ENCODE measurements at regions not wholly inside any gene's neighbourhood (a gene's known extent, or its start where the extent isn't known, plus 50 kb on each side); places are given as distances from the start of the nearest gene placed in this dataset.
"Not testable (repeated sequence)": the region's sequence is repeated elsewhere in the genome, so short reads cannot be mapped to it uniquely, and the experiment has no call there.

- DNase-seq (ENCODE audit: low read depth, low spot score) = no peak
Observed at GRCh38 chr4:59698041-59698440, 1502.1 kb upstream of the ADGRL3 start.

DNA sequence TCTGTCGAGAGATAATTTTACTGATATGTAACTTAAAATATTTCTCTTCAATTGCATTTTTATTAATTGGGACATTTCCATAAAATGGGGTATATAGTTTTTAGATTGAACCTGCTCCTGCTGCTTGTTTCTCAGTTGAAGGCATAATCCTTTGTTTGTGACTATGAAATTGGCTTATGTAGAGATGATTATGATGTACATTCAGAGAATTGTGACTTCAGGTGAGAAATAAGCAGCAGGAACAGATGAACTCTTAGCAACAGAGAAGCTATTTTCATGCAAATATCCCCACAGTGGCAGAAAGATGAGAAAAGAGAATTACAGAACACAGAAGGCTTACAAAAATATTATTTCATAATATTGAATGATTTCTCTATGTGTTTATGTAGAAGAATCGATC is 1499.5 kb upstream of the ADGRL3 start:
- no peak for DNase-seq (ENCODE audit: low read depth, low spot score)

GRCh38 chr4:59704616-59705015 is 1495.5 kb upstream of the ADGRL3 start:
- no peak for DNase-seq (ENCODE audit: low read depth, low spot score)

DNA sequence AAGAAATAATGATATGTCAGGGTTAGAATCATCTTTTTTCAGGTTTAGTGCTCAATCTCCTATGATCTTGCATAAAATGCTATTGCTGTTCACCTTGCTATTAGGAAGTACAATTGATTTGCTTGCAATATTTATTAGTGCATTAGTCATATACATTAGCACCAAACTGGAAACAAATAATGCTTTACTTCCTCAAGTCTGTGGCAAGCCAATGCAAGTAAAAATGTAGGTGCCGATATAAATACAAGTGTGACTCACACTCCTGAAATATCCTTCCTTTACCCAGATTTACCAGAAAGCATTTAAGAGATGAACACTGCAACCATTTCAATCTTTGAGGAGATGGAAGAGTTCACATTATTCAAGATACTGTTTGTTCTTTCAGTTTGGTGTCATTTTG is 1487.7 kb upstream of the ADGRL3 start:
- DNase-seq (ENCODE audit: low read depth, low spot score) = no peak

GRCh38 chr4:59724286-59724685 is 1475.8 kb upstream of the ADGRL3 start:
- DNase-seq (ENCODE audit: low read depth, low spot score) = not testable (repeated sequence)

DNA sequence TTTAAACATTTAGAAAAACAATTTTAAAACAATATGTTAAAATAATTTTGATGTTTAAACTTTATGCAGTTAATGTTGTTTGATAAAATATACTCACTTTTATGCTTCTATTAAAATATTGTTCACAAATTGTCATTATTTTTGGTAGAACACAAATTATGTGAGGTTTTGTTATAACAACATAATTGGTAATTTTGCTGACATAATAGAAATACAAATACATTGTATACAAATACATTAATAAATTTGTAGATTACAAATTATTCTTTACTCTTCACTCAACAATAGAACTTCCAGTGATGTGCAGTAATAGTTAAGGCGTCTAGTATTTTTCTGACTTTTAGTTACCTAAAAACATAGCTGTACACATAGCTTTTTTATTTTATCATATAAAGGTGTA is 1472.4 kb upstream of the ADGRL3 start:
- DNase-seq (ENCODE audit: low read depth, low spot score) = no peak

- no peak for DNase-seq (ENCODE audit: low read depth, low spot score)
Observed at GRCh38 chr4:59728496-59728895, 1471.6 kb upstream of the ADGRL3 start.

DNA sequence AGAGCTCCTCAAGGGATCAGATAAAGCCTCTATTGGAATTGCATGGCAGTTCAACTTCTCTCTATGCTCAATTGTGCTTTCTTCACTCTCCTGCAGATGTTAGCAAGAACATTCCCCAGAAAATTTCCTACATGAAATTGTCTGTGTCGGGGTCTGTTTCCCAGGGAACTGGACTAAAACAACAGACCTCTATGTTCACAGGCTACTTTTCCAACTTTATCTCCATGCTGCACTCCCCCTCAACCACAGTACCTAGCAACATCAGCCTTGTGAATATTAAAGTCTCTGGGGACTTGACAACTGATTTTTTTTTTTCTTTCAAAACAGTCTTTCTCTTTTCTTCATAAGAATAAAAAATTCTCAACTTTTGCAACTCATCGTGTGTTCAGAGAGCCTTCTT is 1470.8 kb upstream of the ADGRL3 start:
- no peak for DNase-seq (ENCODE audit: low read depth, low spot score)

DNA sequence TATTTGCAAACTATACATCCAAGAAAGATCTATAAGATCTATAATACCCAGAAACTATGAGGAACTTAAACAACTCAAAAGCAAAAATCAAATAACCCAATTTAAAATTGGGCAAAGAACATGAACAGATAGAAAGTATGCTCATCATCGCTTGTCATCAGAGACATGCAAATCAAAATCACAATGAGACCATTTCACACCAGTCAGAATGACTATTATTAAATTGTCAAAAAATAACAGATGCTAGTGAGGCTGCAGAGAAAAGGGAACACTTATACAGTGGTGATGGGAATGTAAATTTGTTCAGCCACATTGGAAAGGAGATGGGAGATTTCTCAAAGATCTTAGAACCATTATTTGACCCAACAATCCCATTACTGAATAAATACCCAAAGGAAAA is 1451.7 kb upstream of the ADGRL3 start:
- no peak for DNase-seq (ENCODE audit: low read depth, low spot score)

- DNase-seq (ENCODE audit: low read depth, low spot score) = no peak
Observed at GRCh38 chr4:59759082-59759825, 1440.9 kb upstream of the ADGRL3 start.

DNA sequence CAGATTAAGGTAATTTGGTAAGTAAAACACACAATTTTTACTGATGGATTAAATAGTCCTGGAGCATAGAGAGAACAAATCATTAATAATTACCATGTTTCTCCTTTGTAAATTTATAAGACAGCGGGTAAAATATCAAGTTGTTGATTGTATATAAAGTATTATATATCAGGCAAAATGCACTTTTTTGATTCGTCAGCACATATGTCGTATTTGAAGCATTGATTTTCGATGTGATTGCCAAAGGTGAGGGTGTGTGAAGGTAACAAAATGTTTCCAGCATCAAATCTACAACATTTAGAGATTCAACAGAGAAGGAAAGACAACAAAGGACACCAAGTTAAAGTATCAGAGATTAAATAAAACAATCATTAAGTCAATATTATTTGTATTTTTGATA is 1437.8 kb upstream of the ADGRL3 start:
- no peak for DNase-seq (ENCODE audit: low read depth, low spot score)

GRCh38 chr4:59770601-59771264 is 1429.4 kb upstream of the ADGRL3 start:
- DNase-seq (ENCODE audit: low read depth, low spot score) = no peak

GRCh38 chr4:59772641-59773139 is 1427.4 kb upstream of the ADGRL3 start:
- DNase-seq (ENCODE audit: low read depth, low spot score) = no peak

DNA sequence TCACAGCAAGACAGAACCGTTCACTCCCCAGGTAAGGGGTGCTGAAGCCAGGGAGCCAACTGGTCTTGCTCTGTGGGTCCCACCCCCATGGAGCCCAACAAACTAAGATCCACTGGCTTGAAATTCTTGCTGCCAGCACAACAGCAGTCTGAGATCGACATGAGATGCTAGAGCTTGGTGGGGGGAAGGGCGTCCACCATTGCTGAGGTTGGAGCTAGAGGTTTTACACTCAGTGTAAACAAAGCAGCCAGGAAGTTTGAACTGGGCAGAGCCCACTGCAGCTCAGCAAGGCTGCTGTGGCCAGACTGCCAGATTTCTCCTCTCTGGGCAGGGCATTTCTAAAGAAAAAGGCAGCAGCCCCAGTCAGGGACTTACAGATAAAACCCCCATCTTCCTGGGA is 1419.9 kb upstream of the ADGRL3 start:
- DNase-seq (ENCODE audit: low read depth, low spot score) = not testable (repeated sequence)

- DNase-seq (ENCODE audit: low read depth, low spot score) = no peak
Observed at GRCh38 chr4:59805176-59805575, 1395.0 kb upstream of the ADGRL3 start.

- DNase-seq (ENCODE audit: low read depth, low spot score) = no peak
Observed at GRCh38 chr4:59814402-59815010, 1385.6 kb upstream of the ADGRL3 start.

DNA sequence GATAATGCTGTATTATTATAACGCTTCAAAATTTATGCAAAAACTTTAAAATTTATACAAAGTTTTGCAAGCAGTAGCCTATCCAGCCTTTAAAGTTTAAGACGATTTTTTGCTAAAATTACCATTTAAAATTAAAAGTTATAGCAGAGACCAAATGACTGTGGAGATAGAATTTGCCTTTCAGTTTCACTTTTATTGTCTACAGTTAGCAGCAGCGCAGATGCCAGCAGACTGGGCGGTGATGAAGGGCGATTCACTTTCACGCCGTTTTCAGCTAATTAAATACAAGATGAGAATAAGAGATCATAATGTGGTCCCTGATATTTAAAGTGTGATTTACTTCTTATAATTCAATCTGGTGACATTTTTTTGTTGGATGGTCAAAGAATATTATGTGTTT is 1381.5 kb upstream of the ADGRL3 start:
- no peak for DNase-seq (ENCODE audit: low read depth, low spot score)

DNA sequence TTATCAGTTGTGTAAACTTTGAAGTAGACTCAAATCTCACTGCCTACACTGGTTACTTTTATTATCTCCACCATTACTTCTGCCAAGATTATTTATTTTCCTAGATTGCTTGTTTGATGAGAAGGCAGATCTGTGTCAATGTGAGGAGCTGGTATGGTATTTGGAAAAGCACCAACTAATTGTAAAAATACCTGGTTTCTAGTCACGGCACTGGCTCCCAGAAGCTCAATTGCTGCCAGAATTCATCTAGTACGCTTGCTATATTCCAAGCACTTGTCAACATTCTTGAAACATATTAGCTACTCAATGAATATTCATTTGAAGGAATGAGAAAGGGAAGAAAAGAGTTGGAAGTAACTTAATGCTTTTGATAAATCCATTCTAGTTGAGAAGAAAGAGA is 1376.8 kb upstream of the ADGRL3 start:
- no peak for DNase-seq (ENCODE audit: low read depth, low spot score)

DNA sequence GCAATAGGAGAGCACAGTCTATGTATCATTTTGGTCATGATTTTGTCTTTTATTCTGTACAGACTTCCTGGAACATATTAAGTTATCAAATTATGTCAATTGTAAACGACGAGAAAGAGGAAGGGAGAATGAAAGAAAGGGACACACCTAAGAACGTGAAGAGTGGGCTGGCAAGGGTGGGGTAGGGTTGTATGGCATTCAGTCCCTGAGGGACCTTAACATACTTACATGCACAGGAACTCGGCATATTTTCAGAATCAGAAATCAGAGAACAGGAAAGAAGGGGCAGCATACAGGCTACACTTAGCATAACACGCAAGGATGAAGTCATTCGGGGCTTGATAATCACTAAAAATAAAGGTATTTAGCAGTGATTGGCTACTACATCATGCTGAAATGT is 1375.0 kb upstream of the ADGRL3 start:
- DNase-seq (ENCODE audit: low read depth, low spot score) = no peak

DNA sequence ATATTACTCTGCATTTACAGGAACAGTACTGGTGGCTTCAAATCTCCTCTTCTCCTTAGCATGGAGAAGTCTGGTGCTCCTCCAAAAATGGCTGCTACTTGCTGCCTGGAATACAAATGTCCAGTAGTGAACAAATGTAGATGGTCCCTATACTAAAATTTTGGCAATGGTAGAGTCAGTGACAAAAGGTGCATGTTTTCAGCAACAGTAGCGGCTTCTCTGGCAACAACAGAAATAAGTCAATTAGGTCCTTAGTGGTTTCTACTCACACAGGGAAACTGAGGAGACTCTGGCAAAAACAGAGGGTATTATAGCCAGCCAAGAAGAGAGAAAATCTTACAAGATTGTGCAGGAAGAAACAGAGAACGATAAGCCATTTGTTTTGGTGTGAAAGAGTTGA is 1368.4 kb upstream of the ADGRL3 start:
- no peak for DNase-seq (ENCODE audit: low read depth, low spot score)

DNA sequence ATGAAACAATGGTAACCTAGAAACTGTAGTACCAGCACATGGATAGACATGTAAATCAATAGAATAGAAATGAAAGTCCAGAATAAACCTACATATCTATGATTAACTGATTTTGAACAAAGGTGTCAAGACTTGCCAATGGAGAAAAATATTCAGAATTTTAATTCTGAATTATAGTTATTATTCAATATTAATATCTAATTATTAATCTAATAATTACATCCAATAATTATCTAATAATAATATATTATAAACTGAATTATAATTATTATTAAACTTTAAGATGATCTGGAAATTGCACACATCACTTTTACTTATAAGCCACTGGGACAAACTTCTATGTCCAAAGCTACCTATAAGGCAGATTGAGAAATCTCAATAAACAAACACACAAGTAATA is 1365.2 kb upstream of the ADGRL3 start:
- DNase-seq (ENCODE audit: low read depth, low spot score) = no peak

- no peak for DNase-seq (ENCODE audit: low read depth, low spot score)
Observed at GRCh38 chr4:59837751-59838150, 1362.4 kb upstream of the ADGRL3 start.

GRCh38 chr4:59838236-59838635 is 1361.9 kb upstream of the ADGRL3 start:
- DNase-seq (ENCODE audit: low read depth, low spot score) = no peak

All from smooth muscle cell of the brain vasculature (primary cell).